GM12878 (cell line): ENCODE measurements at regions not wholly inside any gene's neighbourhood (a gene's known extent, or its start where the extent isn't known, plus 50 kb on each side); places are given as distances from the start of the nearest gene placed in this dataset.

Experiments used
- ATF2 ChIP-seq: IDR thresholded peaks from 2 replicates; pipeline ENCODE4 v1.6.1; 2012; ENCODE audit warnings: low read length, inconsistent platforms
- BHLHE40 ChIP-seq, 2 experiments: fragments of 450-650 bp in 1 of 2; IDR thresholded peaks; 2 replicates each; pipeline ENCODE4 v1.6.1; 2011 to 2017; ENCODE audit warnings: low read depth in 2 of 2, borderline replicate concordance in 1 of 2, improper control_type of control experiment in 1 of 2, low read length in 1 of 2, mild to moderate bottlenecking in 1 of 2
- ESRRA ChIP-seq: IDR thresholded peaks from 2 replicates; pipeline ENCODE4 v1.6.1; 2012; ENCODE audit warnings: mild to moderate bottlenecking, low read length, improper control_type of control experiment
- IRF4 ChIP-seq: IDR thresholded peaks from 2 replicates; pipeline ENCODE4 v1.6.1; 2011; ENCODE audit warnings: low read depth, low read length
- MYC ChIP-seq: IDR thresholded peaks from 2 replicates; pipeline ENCODE4 v1.6.1; 2011; ENCODE audit warnings: mild to moderate bottlenecking, low read length, moderate library complexity, inconsistent platforms; ENCODE audit not compliant: insufficient read depth, insufficient replicate concordance, insufficient read length, severe bottlenecking
- NR2F1 ChIP-seq: fragments of 450-650 bp; conservative IDR thresholded peaks from 2 replicates; pipeline ENCODE4 v1.6.1; 2017; ENCODE audit warnings: mild to moderate bottlenecking
- PBX3 ChIP-seq: IDR thresholded peaks from 2 replicates; pipeline ENCODE4 v1.6.1; 2011; ENCODE audit warnings: mild to moderate bottlenecking, low read depth, low read length, moderate library complexity; ENCODE audit not compliant: insufficient replicate concordance
- RAD51 ChIP-seq: fragments of 450-650 bp; IDR thresholded peaks from 2 replicates; pipeline ENCODE4 v1.6.1; 2016; ENCODE audit warnings: moderate library complexity, mild to moderate bottlenecking, inconsistent platforms
- REST ChIP-seq: IDR thresholded peaks from 2 replicates; pipeline ENCODE4 v1.6.1; 2012; ENCODE audit warnings: mild to moderate bottlenecking, low read depth, low read length
- YY1 ChIP-seq: IDR thresholded peaks from 2 replicates; pipeline ENCODE4 v1.6.1; 2011; ENCODE audit warnings: low read depth, mild to moderate bottlenecking, low read length
- ZNF24 ChIP-seq: fragments of 450-650 bp; IDR thresholded peaks from 2 replicates; pipeline ENCODE4 v1.6.1; 2017; ENCODE audit warnings: antibody characterized with exemption, mild to moderate bottlenecking
- ZZZ3 ChIP-seq: IDR thresholded peaks from 2 replicates; pipeline ENCODE4 v1.6.1; 2011; ENCODE audit warnings: low read depth; ENCODE audit not compliant: control insufficient read depth, insufficient read length

- no peak for TF ChIP-seq BHLHE40 (IDR thresholded peaks at IDR 0.05; ENCODE audit: borderline replicate concordance in 1 of 2, low read depth in 2 of 2, low read length in 1 of 2)
- no peak for TF ChIP-seq RAD51
- TF ChIP-seq ZZZ3, result no peak
- no peak for TF ChIP-seq IRF4
- no peak for TF ChIP-seq YY1
- TF ChIP-seq ESRRA, result no peak
- TF ChIP-seq MYC, result no peak
- TF ChIP-seq REST, result no peak
- no peak for TF ChIP-seq NR2F1
- no peak for TF ChIP-seq ATF2
- no peak for TF ChIP-seq PBX3
- TF ChIP-seq ZNF24, result no peak
These were observed 380.2 kb downstream of the TBC1D32 start (continued) for GRCh38 chr6:120954111-120954510.
